Neural cell (in vitro differentiated cells): ENCODE measurements at regions not wholly inside any gene's neighbourhood (a gene's known extent, or its start where the extent isn't known, plus 50 kb on each side); places are given as distances from the start of the nearest gene placed in this dataset.
"Not testable (repeated sequence)": the region's sequence is repeated elsewhere in the genome, so short reads cannot be mapped to it uniquely, and the experiment has no call there.

Experiments used
- CTCF ChIP-seq: fragments of 450-650 bp; IDR thresholded peaks from 2 replicates; pipeline ENCODE4 v1.5.1; 2014; ENCODE audit warnings: antibody characterized with exemption, mild to moderate bottlenecking, moderate library complexity; ENCODE audit not compliant: poor library complexity, severe bottlenecking
- EZH2 ChIP-seq: fragments of 200-600, 300-800 bp; shearing (Covaris generic), sonication (generic); IDR thresholded peaks from 2 replicates; pipeline ENCODE4 v1.6.1; 2014; ENCODE audit warnings: antibody characterized with exemption, low read length, borderline replicate concordance, mild to moderate bottlenecking; ENCODE audit not compliant: insufficient read depth, poor library complexity, severe bottlenecking
- POLR2AphosphoS5 ChIP-seq: IDR thresholded peaks from 2 replicates; pipeline ENCODE4 v1.6.1; 2012
- RAD21 ChIP-seq: fragments of 450-650 bp; conservative IDR thresholded peaks from 2 replicates; pipeline ENCODE4 v1.6.1; 2014; ENCODE audit warnings: antibody characterized with exemption, mild to moderate bottlenecking, moderate library complexity
- TAF1 ChIP-seq: IDR thresholded peaks from 2 replicates; pipeline ENCODE4 v1.6.1; 2012; ENCODE audit warnings: low read depth
- TF ChIP-seq, protein P1 (sequence below): IDR thresholded peaks from 2 replicates; pipeline ENCODE4 v1.6.1; 2012; ENCODE audit warnings: borderline replicate concordance

GRCh38 chr20:29629395-29629794 lies 1628.1 kb upstream of the DEFB115 start:
- not testable (repeated sequence) for TF ChIP-seq CTCF, EZH2, POLR2AphosphoS5, RAD21, TAF1
- TF ChIP-seq, protein P1, sequence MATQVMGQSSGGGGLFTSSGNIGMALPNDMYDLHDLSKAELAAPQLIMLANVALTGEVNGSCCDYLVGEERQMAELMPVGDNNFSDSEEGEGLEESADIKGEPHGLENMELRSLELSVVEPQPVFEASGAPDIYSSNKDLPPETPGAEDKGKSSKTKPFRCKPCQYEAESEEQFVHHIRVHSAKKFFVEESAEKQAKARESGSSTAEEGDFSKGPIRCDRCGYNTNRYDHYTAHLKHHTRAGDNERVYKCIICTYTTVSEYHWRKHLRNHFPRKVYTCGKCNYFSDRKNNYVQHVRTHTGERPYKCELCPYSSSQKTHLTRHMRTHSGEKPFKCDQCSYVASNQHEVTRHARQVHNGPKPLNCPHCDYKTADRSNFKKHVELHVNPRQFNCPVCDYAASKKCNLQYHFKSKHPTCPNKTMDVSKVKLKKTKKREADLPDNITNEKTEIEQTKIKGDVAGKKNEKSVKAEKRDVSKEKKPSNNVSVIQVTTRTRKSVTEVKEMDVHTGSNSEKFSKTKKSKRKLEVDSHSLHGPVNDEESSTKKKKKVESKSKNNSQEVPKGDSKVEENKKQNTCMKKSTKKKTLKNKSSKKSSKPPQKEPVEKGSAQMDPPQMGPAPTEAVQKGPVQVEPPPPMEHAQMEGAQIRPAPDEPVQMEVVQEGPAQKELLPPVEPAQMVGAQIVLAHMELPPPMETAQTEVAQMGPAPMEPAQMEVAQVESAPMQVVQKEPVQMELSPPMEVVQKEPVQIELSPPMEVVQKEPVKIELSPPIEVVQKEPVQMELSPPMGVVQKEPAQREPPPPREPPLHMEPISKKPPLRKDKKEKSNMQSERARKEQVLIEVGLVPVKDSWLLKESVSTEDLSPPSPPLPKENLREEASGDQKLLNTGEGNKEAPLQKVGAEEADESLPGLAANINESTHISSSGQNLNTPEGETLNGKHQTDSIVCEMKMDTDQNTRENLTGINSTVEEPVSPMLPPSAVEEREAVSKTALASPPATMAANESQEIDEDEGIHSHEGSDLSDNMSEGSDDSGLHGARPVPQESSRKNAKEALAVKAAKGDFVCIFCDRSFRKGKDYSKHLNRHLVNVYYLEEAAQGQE: not testable (repeated sequence)
